ENCODE measurements at regions not wholly inside any gene's neighbourhood (a gene's known extent, or its start where the extent isn't known, plus 50 kb on each side); places are given as distances from the start of the nearest gene placed in this dataset.
"Not testable (repeated sequence)": the region's sequence is repeated elsewhere in the genome, so short reads cannot be mapped to it uniquely, and the experiment has no call there.

GRCh38 chr5:162209005-162209605, 141.5 kb downstream of the GABRG2 start:
- no peak for DNase-seq

GRCh38 chr5:162214551-162214950, 147.0 kb downstream of the GABRG2 start:
- no peak for DNase-seq

GRCh38 chr5:162217037-162217436, 149.5 kb downstream of the GABRG2 start:
- no peak for DNase-seq

- no peak for DNase-seq
These were observed 154.3 kb downstream of the GABRG2 start for GRCh38 chr5:162221910-162222309.

- no peak for DNase-seq
These were observed 159.5 kb downstream of the GABRG2 start for GRCh38 chr5:162227075-162227474.

GRCh38 chr5:162230348-162230747, 162.8 kb downstream of the GABRG2 start:
- no peak for DNase-seq

- no peak for DNase-seq
These were observed 163.9 kb downstream of the GABRG2 start for GRCh38 chr5:162231522-162231921.

- DNase-seq = no peak
These were observed 173.2 kb downstream of the GABRG2 start for GRCh38 chr5:162240734-162241133.

GRCh38 chr5:162242416-162242815, 174.8 kb downstream of the GABRG2 start:
- no peak for DNase-seq

- DNase-seq = no peak
These were observed 176.1 kb downstream of the GABRG2 start for GRCh38 chr5:162243651-162244050.

GRCh38 chr5:162248107-162248713, 180.6 kb downstream of the GABRG2 start:
- DNase-seq = no peak

- no peak for DNase-seq
These were observed 189.1 kb downstream of the GABRG2 start for GRCh38 chr5:162256711-162257110.

- DNase-seq = no peak
These were observed 201.3 kb downstream of the GABRG2 start for GRCh38 chr5:162268694-162269481.

- no peak for DNase-seq
These were observed 204.8 kb downstream of the GABRG2 start for GRCh38 chr5:162272417-162272816.

- DNase-seq = no peak
These were observed 207.1 kb downstream of the GABRG2 start for GRCh38 chr5:162274679-162275078.

- not testable (repeated sequence) for DNase-seq
These were observed 207.8 kb downstream of the GABRG2 start for GRCh38 chr5:162275387-162275786.

- DNase-seq = no peak
These were observed 214.6 kb downstream of the GABRG2 start for GRCh38 chr5:162282191-162282590.

GRCh38 chr5:162283609-162284008, 216.0 kb downstream of the GABRG2 start:
- no peak for DNase-seq

- DNase-seq = no peak
These were observed 221.2 kb downstream of the GABRG2 start for GRCh38 chr5:162288647-162289296.

GRCh38 chr5:162289489-162289888, 221.9 kb downstream of the GABRG2 start:
- DNase-seq = no peak

GRCh38 chr5:162299793-162300192, 232.2 kb downstream of the GABRG2 start:
- no peak for DNase-seq

- no peak for DNase-seq
These were observed 233.8 kb downstream of the GABRG2 start for GRCh38 chr5:162301356-162301755.

- no peak for DNase-seq
These were observed 255.9 kb downstream of the GABRG2 start for GRCh38 chr5:162323466-162323865.

- DNase-seq = no peak
These were observed 256.8 kb downstream of the GABRG2 start for GRCh38 chr5:162324328-162324727.
